HepG2 (cell line): ENCODE measurements at regions not wholly inside any gene's neighbourhood (a gene's known extent, or its start where the extent isn't known, plus 50 kb on each side); places are given as distances from the start of the nearest gene placed in this dataset.

Experiments used
- ATAC-seq: fragments of 200-7000 bp; cut with Tn5 transposase; 3 replicates; pipeline ENCODE4 v1.9.1; 2020; ENCODE audit warnings: mild to moderate bottlenecking, moderate library complexity
- BruUV-seq: library from RNA; stranded (reverse); fragments of 400-500 nt; replicated peaks from 2 replicates; lab custom pipeline; 2021; lab: Mats Ljungman, UMichigan
- CTCF ChIA-PET: fragments of 300-600 bp; formaldehyde crosslinking; extraction: SDS; loops from one replicate; lab custom pipeline; 2021; ENCODE audit warnings: low total read pairs, inconsistent platforms, low intra/inter-chr PET ratio; lab: Yijun Ruan, JAX
- POLR2A ChIA-PET: fragments of 350-600 bp; sonication (Branson Sonifier 250); formaldehyde crosslinking; loops from one replicate; lab custom pipeline; 2020; ENCODE audit warnings: antibody characterized with exemption, inconsistent platforms; lab: Yijun Ruan, JAX
- DNase-seq: peaks from one replicate; pipeline ENCODE4 v3.0.0-alpha.2; 2015; ENCODE audit warnings: low spot score
- FAIRE-seq: peaks from 3 replicates; lab custom pipeline; 2011; peaks lifted over from hg19 to GRCh38; lab: Jason Lieb, UNC
- H2AFZ ChIP-seq: one replicate; pipeline ENCODE4 v1.6.1; 2011; ENCODE audit warnings: low read length, inconsistent platforms
- H3K27ac ChIP-seq: fragments of 300-600 bp; 3 replicates; pipeline ENCODE4 v1.8.0; 2011; ENCODE audit warnings: mixed run types, mild to moderate bottlenecking, mixed read lengths, low read length, inconsistent platforms; ENCODE audit not compliant: insufficient read depth; ENCODE audit errors: extremely low read length
- H3K27me3 ChIP-seq, 2 experiments: fragments of 200-600 bp in 1 of 2; 2 replicates in 1 of 2; 3 replicates in 1 of 2; pipeline versions ENCODE4 v1.6.0 to v1.8.0; 2011; ENCODE audit warnings: low read length in 2 of 2, mild to moderate bottlenecking in 2 of 2, moderate library complexity in 2 of 2, inconsistent platforms in 1 of 2; ENCODE audit not compliant: insufficient read depth in 2 of 2, control insufficient read depth in 1 of 2
- H3K36me3 ChIP-seq, 2 experiments: fragments of 200-600 bp in 1 of 2; replicated peaks in 1 of 2; 2 replicates in 1 of 2; 3 replicates in 1 of 2; pipeline versions ENCODE4 v1.5.1 to v1.8.0; 2011; ENCODE audit warnings: low read length in 2 of 2, inconsistent platforms in 1 of 2; ENCODE audit not compliant: insufficient read depth in 2 of 2, control insufficient read depth in 1 of 2
- H3K4me1 ChIP-seq: 2 replicates; pipeline ENCODE4 v1.5.1; 2012; ENCODE audit warnings: low read length, inconsistent platforms; ENCODE audit not compliant: insufficient read depth
- H3K4me2 ChIP-seq: 2 replicates; pipeline ENCODE4 v1.6.0; 2011; ENCODE audit warnings: low read depth, low read length, inconsistent platforms
- H3K4me3 ChIP-seq, 3 experiments: fragments of 200-600 bp in 1 of 3; sonication (generic), shearing (Covaris generic) in 1 of 3; replicated peaks in 1 of 3; 2 replicates each; pipeline ENCODE4 v1.5.1; 2011 to 2016; ENCODE audit warnings: low read length in 3 of 3, inconsistent platforms in 2 of 3, low read depth in 2 of 3, mild to moderate bottlenecking in 2 of 3, control low read depth in 1 of 3, mixed read lengths in 1 of 3; ENCODE audit not compliant: insufficient read depth in 1 of 3
- H3K79me2 ChIP-seq: one replicate; pipeline ENCODE4 v1.6.1; 2011; ENCODE audit warnings: low read length, inconsistent platforms; ENCODE audit not compliant: insufficient read depth
- H3K9ac ChIP-seq: 2 replicates; pipeline ENCODE4 v1.6.0; 2011; ENCODE audit warnings: mild to moderate bottlenecking, low read depth, low read length, inconsistent platforms; ENCODE audit not compliant: insufficient read depth
- H3K9me3 ChIP-seq: 2 replicates; pipeline ENCODE4 v1.5.1; 2012; ENCODE audit warnings: mild to moderate bottlenecking, low read length
- H4K20me1 ChIP-seq: 2 replicates; pipeline ENCODE4 v1.6.0; 2011; ENCODE audit warnings: inconsistent platforms, mild to moderate bottlenecking, low read length, moderate library complexity; ENCODE audit not compliant: insufficient read depth
- FOXK1 ChIP-seq: sonication (generic); formaldehyde crosslinking; IDR thresholded peaks from 2 replicates; pipeline ENCODE4 v1.4.0; 2020; ENCODE audit warnings: low read depth, missing genetic modification reagents, borderline replicate concordance
- FOXK2 ChIP-seq: fragments of 450-650 bp; IDR thresholded peaks from 2 replicates; pipeline ENCODE4 v1.6.1; 2016
- ISL2 ChIP-seq: sonication (generic); formaldehyde crosslinking; IDR thresholded peaks from 2 replicates; pipeline ENCODE4 v1.5.0; 2020; ENCODE audit warnings: missing genetic modification reagents
- KAT2B ChIP-seq: fragments of 150-350 bp; IDR thresholded peaks from 2 replicates; pipeline ENCODE4 v1.6.1; 2014; ENCODE audit warnings: low read depth, low read length, borderline replicate concordance
- KDM5B ChIP-seq: sonication (generic); formaldehyde crosslinking; IDR thresholded peaks from 2 replicates; pipeline ENCODE4 v1.4.0; 2020; ENCODE audit warnings: missing genetic modification reagents, mild to moderate bottlenecking, borderline replicate concordance
- SETDB1 ChIP-seq: sonication (generic); formaldehyde crosslinking; IDR thresholded peaks from 2 replicates; pipeline ENCODE4 v1.5.1; 2020; ENCODE audit warnings: missing genetic modification reagents, mild to moderate bottlenecking, borderline replicate concordance
- ZNF17 ChIP-seq: sonication (generic); formaldehyde crosslinking; IDR thresholded peaks from 2 replicates; pipeline ENCODE4 v1.5.0; 2020; ENCODE audit warnings: mild to moderate bottlenecking, missing genetic modification reagents
- ZNF383 ChIP-seq: sonication (generic); formaldehyde crosslinking; IDR thresholded peaks from 2 replicates; pipeline ENCODE4 v1.4.0; 2020; ENCODE audit warnings: missing genetic modification reagents, mild to moderate bottlenecking, borderline replicate concordance
- WGBS: methylation state at CpG from one replicate; pipeline ENCODE4 v1.1.6; 2017; ENCODE audit warnings: low lambda C conversion rate; 5-methylcytosine and 5-hydroxymethylcytosine counted together
- in situ Hi-C: cut with HindIII; loops from 2 replicates; pipeline ENCODE4 v1.10.0; 2017; ENCODE audit warnings: low pct_unique_long_range_greater_than_20kb; ENCODE audit not compliant: extremely low pct_ligation_motif_present
- intact Hi-C: fragments of 100-400 bp; cut with micrococcal nuclease; formaldehyde crosslinking; loops from one replicate; pipeline ENCODE4 v1.10.0; 2022; ENCODE audit not compliant: unreplicated experiment
- TF ChIP-seq, protein P1 (sequence below): sonication (generic); formaldehyde crosslinking; IDR thresholded peaks from 2 replicates; pipeline ENCODE4 v1.4.0; 2020; ENCODE audit warnings: mild to moderate bottlenecking, missing genetic modification reagents
- TF ChIP-seq, protein P2 (sequence below): sonication (generic); formaldehyde crosslinking; conservative IDR thresholded peaks from 2 replicates; pipeline ENCODE4 v1.8.0; 2022; ENCODE audit warnings: missing genetic modification reagents
- TF ChIP-seq, protein P3 (sequence below): sonication (generic); formaldehyde crosslinking; IDR thresholded peaks from 2 replicates; pipeline ENCODE4 v1.4.0; 2020; ENCODE audit warnings: mild to moderate bottlenecking, missing genetic modification reagents, borderline replicate concordance

DNA sequence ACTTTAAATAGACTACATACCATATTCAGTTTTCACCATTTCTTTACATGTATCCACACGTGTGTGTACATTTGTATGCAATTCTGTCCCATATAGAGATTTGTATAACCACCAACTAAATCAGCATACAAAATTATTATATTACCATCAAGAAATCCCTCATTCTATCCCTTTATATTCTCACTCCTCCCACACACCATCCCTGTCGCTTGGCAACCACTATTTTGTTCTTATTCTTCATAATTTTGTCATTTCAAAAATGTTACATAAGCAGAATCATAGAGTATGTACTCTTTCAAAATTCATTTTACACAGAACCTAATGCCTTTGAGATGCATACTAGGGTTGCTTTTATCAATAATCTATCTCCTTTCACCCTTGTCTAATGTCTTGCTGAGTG, 740.5 kb downstream of the SLITRK5 start:
- WGBS = 0% methylated on average over 2 of the region's 2 CpGs
- no peak for DNase-seq
- no TSS peak for BruUV-seq
- no peak overlapping the region for H3K4me2 ChIP-seq
- no peak overlapping the region for H3K27ac ChIP-seq
- TF ChIP-seq SETDB1 (CRISPR knock-in tag) = no peak
- TF ChIP-seq FOXK2 = no peak
- TF ChIP-seq, protein P1, sequence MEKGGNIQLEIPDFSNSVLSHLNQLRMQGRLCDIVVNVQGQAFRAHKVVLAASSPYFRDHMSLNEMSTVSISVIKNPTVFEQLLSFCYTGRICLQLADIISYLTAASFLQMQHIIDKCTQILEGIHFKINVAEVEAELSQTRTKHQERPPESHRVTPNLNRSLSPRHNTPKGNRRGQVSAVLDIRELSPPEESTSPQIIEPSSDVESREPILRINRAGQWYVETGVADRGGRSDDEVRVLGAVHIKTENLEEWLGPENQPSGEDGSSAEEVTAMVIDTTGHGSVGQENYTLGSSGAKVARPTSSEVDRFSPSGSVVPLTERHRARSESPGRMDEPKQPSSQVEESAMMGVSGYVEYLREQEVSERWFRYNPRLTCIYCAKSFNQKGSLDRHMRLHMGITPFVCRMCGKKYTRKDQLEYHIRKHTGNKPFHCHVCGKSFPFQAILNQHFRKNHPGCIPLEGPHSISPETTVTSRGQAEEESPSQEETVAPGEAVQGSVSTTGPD (CRISPR knock-in tag) = no peak
- TF ChIP-seq KAT2B = no peak
- no peak for TF ChIP-seq ZNF17 (CRISPR knock-in tag)
- TF ChIP-seq, protein P2, sequence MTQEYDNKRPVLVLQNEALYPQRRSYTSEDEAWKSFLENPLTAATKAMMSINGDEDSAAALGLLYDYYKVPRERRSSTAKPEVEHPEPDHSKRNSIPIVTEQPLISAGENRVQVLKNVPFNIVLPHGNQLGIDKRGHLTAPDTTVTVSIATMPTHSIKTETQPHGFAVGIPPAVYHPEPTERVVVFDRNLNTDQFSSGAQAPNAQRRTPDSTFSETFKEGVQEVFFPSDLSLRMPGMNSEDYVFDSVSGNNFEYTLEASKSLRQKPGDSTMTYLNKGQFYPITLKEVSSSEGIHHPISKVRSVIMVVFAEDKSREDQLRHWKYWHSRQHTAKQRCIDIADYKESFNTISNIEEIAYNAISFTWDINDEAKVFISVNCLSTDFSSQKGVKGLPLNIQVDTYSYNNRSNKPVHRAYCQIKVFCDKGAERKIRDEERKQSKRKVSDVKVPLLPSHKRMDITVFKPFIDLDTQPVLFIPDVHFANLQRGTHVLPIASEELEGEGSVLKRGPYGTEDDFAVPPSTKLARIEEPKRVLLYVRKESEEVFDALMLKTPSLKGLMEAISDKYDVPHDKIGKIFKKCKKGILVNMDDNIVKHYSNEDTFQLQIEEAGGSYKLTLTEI = no peak
- TF ChIP-seq ZNF383 = no peak
- no peak for TF ChIP-seq ISL2 (CRISPR knock-in tag)
- no peak for TF ChIP-seq FOXK1 (CRISPR knock-in tag)
- TF ChIP-seq, protein P3, sequence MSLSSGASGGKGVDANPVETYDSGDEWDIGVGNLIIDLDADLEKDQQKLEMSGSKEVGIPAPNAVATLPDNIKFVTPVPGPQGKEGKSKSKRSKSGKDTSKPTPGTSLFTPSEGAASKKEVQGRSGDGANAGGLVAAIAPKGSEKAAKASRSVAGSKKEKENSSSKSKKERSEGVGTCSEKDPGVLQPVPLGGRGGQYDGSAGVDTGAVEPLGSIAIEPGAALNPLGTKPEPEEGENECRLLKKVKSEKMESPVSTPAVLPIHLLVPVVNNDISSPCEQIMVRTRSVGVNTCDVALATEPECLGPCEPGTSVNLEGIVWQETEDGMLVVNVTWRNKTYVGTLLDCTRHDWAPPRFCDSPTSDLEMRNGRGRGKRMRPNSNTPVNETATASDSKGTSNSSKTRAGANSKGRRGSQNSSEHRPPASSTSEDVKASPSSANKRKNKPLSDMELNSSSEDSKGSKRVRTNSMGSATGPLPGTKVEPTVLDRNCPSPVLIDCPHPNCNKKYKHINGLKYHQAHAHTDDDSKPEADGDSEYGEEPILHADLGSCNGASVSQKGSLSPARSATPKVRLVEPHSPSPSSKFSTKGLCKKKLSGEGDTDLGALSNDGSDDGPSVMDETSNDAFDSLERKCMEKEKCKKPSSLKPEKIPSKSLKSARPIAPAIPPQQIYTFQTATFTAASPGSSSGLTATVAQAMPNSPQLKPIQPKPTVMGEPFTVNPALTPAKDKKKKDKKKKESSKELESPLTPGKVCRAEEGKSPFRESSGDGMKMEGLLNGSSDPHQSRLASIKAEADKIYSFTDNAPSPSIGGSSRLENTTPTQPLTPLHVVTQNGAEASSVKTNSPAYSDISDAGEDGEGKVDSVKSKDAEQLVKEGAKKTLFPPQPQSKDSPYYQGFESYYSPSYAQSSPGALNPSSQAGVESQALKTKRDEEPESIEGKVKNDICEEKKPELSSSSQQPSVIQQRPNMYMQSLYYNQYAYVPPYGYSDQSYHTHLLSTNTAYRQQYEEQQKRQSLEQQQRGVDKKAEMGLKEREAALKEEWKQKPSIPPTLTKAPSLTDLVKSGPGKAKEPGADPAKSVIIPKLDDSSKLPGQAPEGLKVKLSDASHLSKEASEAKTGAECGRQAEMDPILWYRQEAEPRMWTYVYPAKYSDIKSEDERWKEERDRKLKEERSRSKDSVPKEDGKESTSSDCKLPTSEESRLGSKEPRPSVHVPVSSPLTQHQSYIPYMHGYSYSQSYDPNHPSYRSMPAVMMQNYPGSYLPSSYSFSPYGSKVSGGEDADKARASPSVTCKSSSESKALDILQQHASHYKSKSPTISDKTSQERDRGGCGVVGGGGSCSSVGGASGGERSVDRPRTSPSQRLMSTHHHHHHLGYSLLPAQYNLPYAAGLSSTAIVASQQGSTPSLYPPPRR (CRISPR knock-in tag) = no peak
- no peak for TF ChIP-seq KDM5B
- TF ChIP-seq, all 625 proteins: peak for 0
- ChIA-PET CTCF (no interaction called here), POLR2A (no interaction called here)
- H3K9ac ChIP-seq = no peak overlapping the region
- no peaks in the 10 kb centered on the region for H3K79me2 ChIP-seq
- in situ Hi-C loops (no loop called here), intact Hi-C loops (no loop called here)
- H3K4me1 ChIP-seq = no peaks in the 10 kb centered on the region
- H3K27me3 ChIP-seq = no peaks in the 10 kb centered on the region
- no peak overlapping the region for H2AFZ ChIP-seq
- FAIRE-seq (no peak), ATAC-seq (no peak)
- peaks cover 28% of the 10 kb centered on the region; the same call in 1 of the 2 replicates for H3K9me3 ChIP-seq
- no peak overlapping the region for H3K4me3 ChIP-seq
- H4K20me1 ChIP-seq = no peaks in the 10 kb centered on the region
- no peaks in the 10 kb centered on the region for H3K36me3 ChIP-seq
